NCI-H2227 (cell line): ENCODE measurements at regions not wholly inside any gene's neighbourhood (a gene's known extent, or its start where the extent isn't known, plus 50 kb on each side); places are given as distances from the start of the nearest gene placed in this dataset.

Experiments
- DNase-seq: peaks from one replicate; lab custom pipeline; 2025; ENCODE audit not compliant: unreplicated experiment; lab: John Stamatoyannopoulos, UW

- DNase-seq: no peak
Measured at GRCh38 chr1:69410457-69410850, 157.3 kb upstream of the LRRC7 start.

GRCh38 chr1:69410893-69411292 is 156.8 kb upstream of the LRRC7 start:
- DNase-seq: no peak

GRCh38 chr1:69411617-69412016 is 156.1 kb upstream of the LRRC7 start:
- DNase-seq: no peak

DNA sequence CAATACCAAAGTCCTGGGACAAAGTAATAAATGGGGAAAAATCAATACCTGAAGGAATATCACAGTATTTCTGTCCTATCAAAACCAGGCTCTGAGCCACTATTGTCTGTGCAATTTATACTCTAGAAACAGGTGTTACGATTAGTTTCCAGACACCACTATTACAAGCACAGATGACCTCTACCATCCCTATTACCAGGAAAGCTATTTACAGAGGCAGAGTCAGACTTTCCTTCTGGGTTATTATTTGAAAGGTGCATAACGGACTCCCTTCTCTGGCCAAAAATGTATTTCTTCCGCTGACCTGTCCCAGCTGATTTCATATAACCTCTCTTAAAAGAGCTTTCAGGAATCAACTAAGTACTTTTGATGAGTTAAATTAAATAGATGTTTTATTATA is 154.6 kb upstream of the LRRC7 start:
- DNase-seq: no peak

DNA sequence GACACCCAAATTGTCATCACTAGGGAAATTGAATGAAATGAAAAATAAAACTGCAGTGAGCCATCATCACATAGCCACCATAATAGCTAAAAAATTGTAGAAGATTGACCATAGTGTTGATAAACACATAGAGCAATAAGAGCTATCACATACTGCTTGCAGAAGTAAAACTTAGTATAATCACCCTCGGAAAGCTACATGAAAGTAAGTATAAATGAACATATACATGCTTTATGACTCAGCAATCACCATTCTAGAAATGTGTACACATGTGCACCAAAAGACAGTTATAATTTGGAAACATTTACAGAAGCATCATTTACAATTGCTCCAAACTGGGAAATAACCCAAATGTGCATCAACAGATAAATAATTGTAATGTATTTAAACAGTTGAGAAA is 153.1 kb upstream of the LRRC7 start:
- DNase-seq: no peak

DNA sequence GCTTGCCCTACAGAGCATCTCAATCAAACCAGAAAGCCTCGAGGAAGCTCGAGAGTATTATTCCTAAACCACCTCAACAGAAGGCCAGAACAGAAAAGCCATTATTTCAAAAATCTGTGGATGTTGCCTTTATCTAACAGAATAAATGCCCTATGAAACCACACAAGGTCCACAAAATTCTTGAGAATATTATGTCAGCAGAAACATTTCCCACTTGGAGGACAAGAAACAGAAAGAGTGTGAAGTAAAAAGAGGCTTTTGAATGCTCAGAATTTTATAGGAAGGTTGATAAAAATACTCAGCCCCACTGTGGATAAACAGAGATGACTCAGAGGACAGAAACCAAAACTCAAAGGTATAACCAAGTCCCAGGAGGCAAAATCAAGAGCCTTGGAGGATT is 146.4 kb upstream of the LRRC7 start:
- DNase-seq: no peak

- DNase-seq: no peak
Measured at GRCh38 chr1:69425871-69426270, 141.9 kb upstream of the LRRC7 start.

- peak; percentile 12 for DNase-seq
Measured at GRCh38 chr1:69426401-69426800, 141.3 kb upstream of the LRRC7 start.

DNA sequence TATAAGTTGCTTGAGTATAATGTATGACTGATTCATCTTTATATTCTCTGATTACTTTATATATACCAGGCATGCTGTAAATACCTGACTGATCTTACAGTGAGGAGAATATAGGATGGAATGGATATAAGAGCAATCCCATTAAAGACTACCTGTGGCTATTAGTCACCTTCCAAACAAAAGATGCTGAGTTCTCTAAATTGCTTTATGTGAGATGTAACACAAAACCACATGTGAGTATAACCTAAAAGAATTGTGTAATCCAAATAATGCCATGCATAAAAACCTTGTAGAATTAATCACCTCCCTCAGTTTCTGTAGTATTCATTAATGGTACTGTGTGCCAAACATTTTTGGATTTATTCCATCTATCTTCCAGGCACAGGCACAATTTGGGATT is 134.6 kb upstream of the LRRC7 start:
- DNase-seq: no peak

- DNase-seq: no peak
Measured at GRCh38 chr1:69436151-69436550, 131.6 kb upstream of the LRRC7 start.

- DNase-seq: no peak
Measured at GRCh38 chr1:69438056-69438795, 129.5 kb upstream of the LRRC7 start.

DNA sequence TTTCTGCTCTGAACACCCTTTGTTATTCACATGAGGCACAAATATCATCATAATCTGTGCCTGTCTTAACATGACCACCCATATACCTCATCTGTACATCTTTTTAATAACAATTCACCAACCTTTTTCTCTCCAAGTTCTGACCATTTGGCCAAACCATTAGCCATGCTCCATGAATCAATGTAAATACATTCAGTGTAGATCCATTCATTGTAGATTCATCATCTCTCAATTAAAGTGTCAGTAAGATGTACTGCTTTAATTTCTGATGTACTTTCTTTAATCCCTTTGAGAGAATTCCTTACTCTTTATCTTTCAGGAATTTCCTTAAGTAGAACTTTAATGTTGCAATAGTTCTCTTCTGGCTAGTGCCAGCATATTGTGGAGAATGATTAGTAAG is 126.2 kb upstream of the LRRC7 start:
- DNase-seq: no peak

- no peak for DNase-seq
Measured at GRCh38 chr1:69451196-69451595, 116.5 kb upstream of the LRRC7 start.

DNA sequence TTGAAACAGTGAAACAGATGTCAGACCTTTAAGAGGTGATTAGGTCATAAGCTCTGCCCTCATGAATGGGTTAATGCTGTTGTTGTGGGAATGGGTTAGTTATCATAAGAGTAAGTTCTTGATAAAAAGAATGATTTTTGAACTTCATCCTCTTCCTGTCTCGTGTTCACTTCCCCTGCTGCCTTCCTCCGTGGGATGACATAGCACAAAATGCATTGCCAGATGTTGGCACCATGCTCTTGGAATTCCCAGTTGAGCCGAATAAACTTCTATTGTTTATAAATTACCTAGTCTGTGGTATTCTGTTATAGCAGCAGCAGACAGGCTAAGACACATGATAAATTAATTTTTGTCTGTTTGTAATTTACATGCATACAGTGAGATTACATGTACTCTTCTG is 112.0 kb upstream of the LRRC7 start:
- DNase-seq: no peak

- no peak for DNase-seq
Measured at GRCh38 chr1:69459244-69459643, 108.5 kb upstream of the LRRC7 start.

DNA sequence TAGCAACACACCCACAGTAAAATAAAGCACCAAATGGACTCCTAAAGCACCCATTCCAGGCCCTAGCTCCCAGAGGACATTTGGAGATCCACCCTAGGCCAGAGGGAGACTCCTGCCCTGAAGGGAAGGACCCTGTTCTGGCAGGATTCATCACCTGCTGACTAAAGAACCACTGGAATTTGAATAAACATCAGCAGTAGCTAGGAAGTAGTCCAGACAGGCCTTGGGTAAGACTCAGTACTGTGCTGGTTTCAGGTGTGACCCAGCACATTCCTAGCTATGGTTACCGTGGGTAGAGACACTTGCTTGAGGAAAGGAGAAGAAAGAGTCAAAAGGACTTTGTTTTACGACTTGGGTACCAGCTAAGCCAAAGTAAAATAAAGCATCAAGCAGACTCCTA is 92.7 kb upstream of the LRRC7 start:
- no peak for DNase-seq

GRCh38 chr1:69479734-69480133 is 88.0 kb upstream of the LRRC7 start:
- DNase-seq: no peak

- no peak for DNase-seq
Measured at GRCh38 chr1:69483246-69483645, 84.5 kb upstream of the LRRC7 start.

GRCh38 chr1:69485616-69486015 is 82.1 kb upstream of the LRRC7 start:
- no peak for DNase-seq

DNA sequence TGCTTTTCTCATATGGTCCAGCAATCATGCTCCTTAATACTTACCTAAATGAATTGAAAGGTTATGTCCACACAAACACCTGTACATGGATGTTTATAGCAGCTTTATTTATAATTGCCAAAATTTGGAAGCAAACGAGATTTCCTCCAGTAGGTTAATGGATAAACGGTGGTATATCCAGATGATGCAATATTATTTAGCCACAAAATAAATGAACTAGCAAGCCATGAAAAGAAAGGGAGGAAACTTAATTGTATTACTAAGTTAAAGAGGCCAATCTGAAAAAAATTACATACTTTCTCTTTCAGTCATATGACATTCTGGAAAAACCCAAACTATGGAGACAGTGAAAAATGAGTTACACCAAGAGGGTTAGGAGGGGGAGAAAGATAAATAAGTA is 76.3 kb upstream of the LRRC7 start:
- DNase-seq: no peak

DNA sequence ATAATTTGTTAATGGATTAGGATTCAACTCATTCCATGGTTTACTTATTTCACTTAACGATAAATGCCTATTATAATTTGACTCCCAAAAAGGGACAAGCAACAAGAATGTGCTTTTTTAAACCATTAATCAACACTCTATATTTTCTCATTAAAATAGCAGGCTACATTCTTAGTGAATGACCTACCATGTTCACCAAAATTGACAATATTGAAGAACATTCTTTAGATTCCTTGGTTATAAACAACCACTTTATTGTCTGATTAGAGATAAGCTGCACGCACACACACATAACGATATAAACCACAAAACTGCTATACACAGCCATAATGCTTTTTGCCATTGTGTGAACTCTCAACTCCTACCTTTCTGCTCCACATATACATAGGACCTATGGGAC is 75.4 kb upstream of the LRRC7 start:
- no peak for DNase-seq

DNA sequence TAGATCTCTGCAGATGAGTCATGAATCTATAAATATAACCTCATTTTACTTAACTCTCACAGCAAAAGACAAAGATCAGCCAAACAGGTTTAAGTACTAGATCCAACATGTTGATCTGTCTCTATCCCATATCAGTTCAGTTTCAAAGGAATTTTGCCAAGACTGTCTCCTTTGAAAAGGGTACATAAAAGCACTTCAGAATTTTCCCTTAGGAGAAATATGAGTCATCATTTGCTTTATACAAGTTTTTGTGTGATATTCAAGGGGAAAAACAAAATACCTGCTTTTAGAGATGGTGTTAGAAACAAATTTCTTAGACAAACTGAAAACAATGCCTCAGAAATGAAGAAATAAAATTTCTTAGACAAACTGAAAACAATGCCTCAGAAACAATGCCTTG is 73.5 kb upstream of the LRRC7 start:
- DNase-seq: no peak

DNA sequence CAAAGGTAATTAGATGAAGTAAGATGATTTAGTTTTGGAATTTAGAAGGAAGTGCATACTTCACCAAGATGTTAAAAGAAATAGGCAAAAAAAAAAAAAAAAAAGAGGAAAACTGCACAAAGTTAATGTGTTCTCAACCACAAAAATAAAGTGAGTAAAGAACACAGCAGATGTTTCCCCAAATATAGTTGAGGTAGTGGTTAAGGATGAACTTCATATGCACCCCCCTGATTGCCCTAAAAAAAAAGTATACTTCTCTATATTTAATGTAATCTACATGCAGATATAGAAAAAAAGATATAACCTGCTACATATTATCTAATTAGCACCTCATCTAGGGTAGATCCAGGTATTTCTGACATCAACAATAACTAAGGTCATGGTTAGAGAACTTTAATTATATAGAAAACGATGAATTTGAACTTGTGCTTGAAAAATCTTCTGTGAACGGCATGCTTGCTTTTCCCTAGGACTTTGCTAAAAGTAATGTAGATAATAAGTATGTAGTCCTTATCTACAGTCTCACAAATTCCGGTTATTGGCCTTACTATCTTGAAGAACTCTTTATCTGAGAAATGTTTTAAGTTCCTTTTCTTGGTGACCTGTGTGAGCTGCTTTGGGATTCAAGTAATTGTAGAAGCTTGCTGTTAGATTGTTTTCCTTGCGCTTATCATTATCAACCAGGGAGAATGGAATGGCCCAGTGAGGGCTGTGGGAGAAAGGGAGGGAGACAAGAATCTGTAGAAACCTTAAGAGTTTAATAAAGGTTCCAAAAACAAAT is 70.1 kb upstream of the LRRC7 start:
- DNase-seq: no peak
